ENCODE measurements at regions not wholly inside any gene's neighbourhood (a gene's known extent, or its start where the extent isn't known, plus 50 kb on each side); places are given as distances from the start of the nearest gene placed in this dataset.

Small RNA genes lying in the stretch of these regions (small RNA-seq; reads per million reads assigned to genes)
- gene RNU7-155P, result 0 reads per million in 6 experiments
